Endothelial cell of umbilical vein (primary cell): ENCODE measurements at regions not wholly inside any gene's neighbourhood (a gene's known extent, or its start where the extent isn't known, plus 50 kb on each side); places are given as distances from the start of the nearest gene placed in this dataset.

Experiments
- CTCF ChIP-seq, 2 donors: IDR thresholded peaks; 1 replicate in 1 of 2; 2 replicates in 1 of 2; pipeline ENCODE4 v1.5.1; 2011; ENCODE audit warnings: low read length in 2 of 2, mild to moderate bottlenecking in 2 of 2, moderate library complexity in 2 of 2, control low read depth in 1 of 2, inconsistent platforms in 1 of 2, low read depth in 1 of 2; ENCODE audit not compliant: insufficient read depth in 1 of 2; ENCODE audit errors: extremely low read depth in 1 of 2
- EZH2 ChIP-seq: IDR thresholded peaks from 2 replicates; pipeline ENCODE4 v1.6.1; 2012; ENCODE audit warnings: borderline replicate concordance, low read depth, mild to moderate bottlenecking, moderate library complexity, low read length, inconsistent platforms; ENCODE audit not compliant: severe bottlenecking
- FOS ChIP-seq: IDR thresholded peaks from 2 replicates; pipeline ENCODE4 v1.6.1; 2011; ENCODE audit warnings: mild to moderate bottlenecking, low read length, moderate library complexity, borderline replicate concordance; ENCODE audit not compliant: insufficient read depth
- JUN ChIP-seq: IDR thresholded peaks from 2 replicates; pipeline ENCODE4 v1.6.1; 2011; ENCODE audit warnings: borderline replicate concordance, low read depth; ENCODE audit not compliant: insufficient read length, insufficient read depth
- MYC ChIP-seq: IDR thresholded peaks from one replicate; pipeline ENCODE4 v1.6.1; 2011; ENCODE audit warnings: mild to moderate bottlenecking, low read depth, low read length
- POLR2A ChIP-seq: IDR thresholded peaks from 2 replicates; pipeline ENCODE4 v1.6.1; 2012; ENCODE audit warnings: low read depth, mild to moderate bottlenecking, control low read depth, low read length
- POLR2AphosphoS5 ChIP-seq: IDR thresholded peaks from 2 replicates; pipeline ENCODE4 v1.6.1; 2012; ENCODE audit warnings: low read depth, mild to moderate bottlenecking, control low read depth, low read length, moderate library complexity; ENCODE audit not compliant: insufficient read depth
- TF ChIP-seq, protein P1 (sequence below): IDR thresholded peaks from 2 replicates; pipeline ENCODE4 v1.6.1; 2011; ENCODE audit not compliant: insufficient read depth, insufficient read length

DNA sequence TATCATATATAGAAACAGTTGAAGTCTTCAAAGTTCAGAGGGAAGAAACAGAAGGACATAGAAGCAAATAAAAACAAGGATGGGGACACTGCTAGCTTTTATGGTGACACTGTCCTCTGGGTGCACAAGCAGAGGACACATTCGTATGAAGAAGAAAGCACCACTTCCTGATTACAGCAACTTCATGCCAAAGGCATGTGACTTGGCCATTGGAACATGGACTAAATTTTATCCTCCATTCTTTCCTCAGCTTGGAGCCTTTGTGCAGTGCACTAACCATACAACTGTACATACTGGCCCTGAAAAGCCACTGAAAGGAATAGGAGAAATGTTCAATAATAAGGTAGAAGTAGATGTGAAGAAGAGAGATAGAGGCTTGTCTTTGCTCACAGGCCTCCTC is 223.3 kb downstream of the MTX2 start:
- TF ChIP-seq CTCF (IDR thresholded peaks at IDR 0.05; ENCODE audit: extremely low read depth in 1 of 2, insufficient read depth in 1 of 2, low read depth in 1 of 2, low read length in 2 of 2), result no peak
- no peak for TF ChIP-seq POLR2A
- TF ChIP-seq EZH2, result no peak
- TF ChIP-seq POLR2AphosphoS5, result no peak
- no peak for TF ChIP-seq MYC
- no peak for TF ChIP-seq JUN
- TF ChIP-seq, protein P1, sequence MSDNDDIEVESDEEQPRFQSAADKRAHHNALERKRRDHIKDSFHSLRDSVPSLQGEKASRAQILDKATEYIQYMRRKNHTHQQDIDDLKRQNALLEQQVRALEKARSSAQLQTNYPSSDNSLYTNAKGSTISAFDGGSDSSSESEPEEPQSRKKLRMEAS, result no peak
- TF ChIP-seq FOS, result no peak
